MM.1S (cell line): ENCODE measurements at regions not wholly inside any gene's neighbourhood (a gene's known extent, or its start where the extent isn't known, plus 50 kb on each side); places are given as distances from the start of the nearest gene placed in this dataset.

Experiments
- DNase-seq: peaks from one replicate; pipeline ENCODE4 v3.0.0-alpha.2; 2015
- H2AFZ ChIP-seq: fragments of 300-600 bp; sonication (generic); 2 replicates; pipeline ENCODE4 v1.6.0; 2016; ENCODE audit warnings: antibody characterized with exemption, low read length
- H3F3A ChIP-seq: fragments of 300-600 bp; sonication (generic); 2 replicates; pipeline ENCODE4 v1.6.1; 2016; ENCODE audit warnings: mild to moderate bottlenecking, antibody characterized with exemption, low read length, moderate library complexity, mixed read lengths; ENCODE audit not compliant: insufficient read depth
- H3K27ac ChIP-seq: fragments of 300-600 bp; sonication (generic); 2 replicates; pipeline ENCODE4 v1.5.1; 2016; ENCODE audit warnings: mild to moderate bottlenecking, low read length
- H3K27me3 ChIP-seq: fragments of 300-600 bp; sonication (generic); replicated peaks from 2 replicates; pipeline ENCODE4 v1.6.0; 2016; ENCODE audit warnings: low read length; ENCODE audit not compliant: insufficient read depth
- H3K36me3 ChIP-seq: fragments of 300-600 bp; sonication (generic); replicated peaks from 2 replicates; pipeline ENCODE4 v1.6.1; 2016; ENCODE audit warnings: mild to moderate bottlenecking, low read length, mixed read lengths; ENCODE audit not compliant: insufficient read depth
- H3K4me1 ChIP-seq: fragments of 300-600 bp; sonication (generic); 2 replicates; pipeline ENCODE4 v1.6.1; 2016; ENCODE audit warnings: low read length, mixed read lengths
- H3K4me2 ChIP-seq: fragments of 300-600 bp; sonication (generic); 2 replicates; pipeline ENCODE4 v1.6.0; 2016; ENCODE audit warnings: low read depth, low read length
- H3K4me3 ChIP-seq: fragments of 300-600 bp; sonication (generic); 2 replicates; pipeline ENCODE4 v1.5.1; 2016; ENCODE audit warnings: low read length, mixed read lengths
- H3K79me2 ChIP-seq: fragments of 300-600 bp; sonication (generic); 2 replicates; pipeline ENCODE4 v1.6.1; 2016; ENCODE audit warnings: mixed run types, low read length, mixed read lengths
- H3K9ac ChIP-seq: fragments of 300-600 bp; sonication (generic); 2 replicates; pipeline ENCODE4 v1.6.1; 2016; ENCODE audit warnings: low read length, mixed read lengths
- H3K9me2 ChIP-seq: fragments of 300-600 bp; sonication (generic); replicated peaks from 2 replicates; pipeline ENCODE4 v1.6.1; 2016; ENCODE audit warnings: mild to moderate bottlenecking, low read length, mixed read lengths; ENCODE audit not compliant: insufficient read depth
- H3K9me3 ChIP-seq: fragments of 300-600 bp; sonication (generic); replicated peaks from 2 replicates; pipeline ENCODE4 v1.6.1; 2016; ENCODE audit warnings: mild to moderate bottlenecking, low read length, mixed read lengths; ENCODE audit not compliant: insufficient read depth
- H4K20me1 ChIP-seq: fragments of 300-600 bp; sonication (generic); 2 replicates; pipeline ENCODE4 v1.6.1; 2016; ENCODE audit warnings: mild to moderate bottlenecking, low read length, moderate library complexity, mixed read lengths; ENCODE audit not compliant: insufficient read depth
- CTCF ChIP-seq: fragments of 300-600 bp; sonication (generic); IDR thresholded peaks from 2 replicates; pipeline ENCODE4 v1.5.1; 2016; ENCODE audit warnings: antibody characterized with exemption, low read length, mixed read lengths
- EZH2 ChIP-seq: fragments of 300-600 bp; sonication (generic); optimal IDR thresholded peaks from 2 replicates; pipeline ENCODE3; 2017; ENCODE audit warnings: low read depth, mild to moderate bottlenecking, antibody characterized with exemption, low read length, mixed read lengths
- EZH2phosphoT487 ChIP-seq: fragments of 300-600 bp; sonication (generic); IDR thresholded peaks from 2 replicates; pipeline ENCODE4 v1.6.1; 2018; ENCODE audit warnings: antibody characterized with exemption, low read length

GRCh38 chr20:53878262-53879047, 191.9 kb downstream of the BCAS1 start:
- H3K4me3 ChIP-seq: no peak overlapping the region
- no peaks in the 10 kb centered on the region; the same call in 1 of the 2 replicates for H3F3A ChIP-seq
- no peaks in the 10 kb centered on the region for H3K79me2 ChIP-seq
- H2AFZ ChIP-seq: no peak overlapping the region
- H3K4me2 ChIP-seq: no peak overlapping the region
- H3K9ac ChIP-seq: no peak overlapping the region
- no peak overlapping the region for H3K27ac ChIP-seq
- H3K36me3 ChIP-seq: no peaks in the 10 kb centered on the region
- H4K20me1 ChIP-seq: no peaks in the 10 kb centered on the region
- H3K4me1 ChIP-seq: peaks cover 3% of the 10 kb centered on the region
- H3K9me3 ChIP-seq: no peaks in the 10 kb centered on the region
- no peaks in the 10 kb centered on the region for H3K27me3 ChIP-seq
- no peak for TF ChIP-seq EZH2phosphoT487
- no peak for TF ChIP-seq EZH2
- no peak for TF ChIP-seq CTCF
- H3K9me2 ChIP-seq: no peaks in the 10 kb centered on the region
- no peak for DNase-seq

- Histone ChIP-seq H3K9me2 (no peaks in the 10 kb centered on the region), H3K4me3 (no peak overlapping the region), H4K20me1 (no peaks in the 10 kb centered on the region), H3K9me3 (no peaks in the 10 kb centered on the region), H3F3A (peaks cover 15% of the 10 kb centered on the region), H3K36me3 (no peaks in the 10 kb centered on the region), H3K27me3 (no peaks in the 10 kb centered on the region), H3K27ac (no peak overlapping the region), H3K4me2 (no peak overlapping the region), H3K4me1 (peaks cover 11% of the 10 kb centered on the region), H3K9ac (no peak overlapping the region), H2AFZ (no peak overlapping the region), H3K79me2 (no peaks in the 10 kb centered on the region)
- TF ChIP-seq EZH2: no peak
- no peak for TF ChIP-seq CTCF
- no peak for TF ChIP-seq EZH2phosphoT487
- no peak for DNase-seq
Observed at GRCh38 chr20:53876956-53877355, 193.4 kb downstream of the BCAS1 start.

- Histone ChIP-seq H3K4me2 (no peak overlapping the region), H2AFZ (no peak overlapping the region), H3K4me1 (peaks cover 16% of the 10 kb centered on the region), H3K9me2 (no peaks in the 10 kb centered on the region), H3K27ac (no peak overlapping the region), H3K9ac (no peak overlapping the region), H3K4me3 (no peak overlapping the region), H3K9me3 (no peaks in the 10 kb centered on the region), H3K79me2 (no peaks in the 10 kb centered on the region), H4K20me1 (no peaks in the 10 kb centered on the region), H3K27me3 (no peaks in the 10 kb centered on the region), H3F3A (peaks cover 20% of the 10 kb centered on the region), H3K36me3 (no peaks in the 10 kb centered on the region)
- no peak for DNase-seq
- TF ChIP-seq EZH2phosphoT487 (no peak), EZH2 (no peak), CTCF (no peak)
Observed at GRCh38 chr20:53876470-53876869, 193.9 kb downstream of the BCAS1 start.
